ENCODE measurements at regions not wholly inside any gene's neighbourhood (a gene's known extent, or its start where the extent isn't known, plus 50 kb on each side); places are given as distances from the start of the nearest gene placed in this dataset.

- TF ChIP-seq CTCF (IDR thresholded peaks at IDR 0.05) (no peak), POLR2A (IDR thresholded peaks at IDR 0.05) (no peak)
Measured at GRCh38 chr1:239722035-239722434, 335.7 kb downstream of the CHRM3 start.
